Fibroblast of skin of right biceps (primary cell): ENCODE measurements at regions not wholly inside any gene's neighbourhood (a gene's known extent, or its start where the extent isn't known, plus 50 kb on each side); places are given as distances from the start of the nearest gene placed in this dataset.

Source experiments
- DNase-seq: peaks from one replicate; pipeline ENCODE4 v3.0.0-alpha.2; 2013

- no peak for DNase-seq
Measured at GRCh38 chr19:30155381-30156200, 213.6 kb downstream of the URI1 start.

GRCh38 chr19:30156646-30157045, 214.6 kb downstream of the URI1 start:
- DNase-seq: no peak

GRCh38 chr19:30158067-30158892, 213.9 kb upstream of the ZNF536 start:
- no peak for DNase-seq

- DNase-seq: no peak
Measured at GRCh38 chr19:30158893-30159245, 213.3 kb upstream of the ZNF536 start.

GRCh38 chr19:30159636-30160035, 212.5 kb upstream of the ZNF536 start:
- DNase-seq: no peak

GRCh38 chr19:30160426-30160825, 211.8 kb upstream of the ZNF536 start:
- DNase-seq: no peak

- DNase-seq: no peak
Measured at GRCh38 chr19:30161021-30161655, 211.0 kb upstream of the ZNF536 start.

GRCh38 chr19:30161770-30162169, 210.4 kb upstream of the ZNF536 start:
- DNase-seq: no peak

- DNase-seq: no peak
Measured at GRCh38 chr19:30162718-30163117, 209.5 kb upstream of the ZNF536 start.

- no peak for DNase-seq
Measured at GRCh38 chr19:30163663-30164062, 208.5 kb upstream of the ZNF536 start.

- DNase-seq: no peak
Measured at GRCh38 chr19:30165228-30165813, 206.9 kb upstream of the ZNF536 start.

GRCh38 chr19:30167206-30167868, 204.8 kb upstream of the ZNF536 start:
- DNase-seq: no peak

- no peak for DNase-seq
Measured at GRCh38 chr19:30167976-30168635, 204.1 kb upstream of the ZNF536 start.

GRCh38 chr19:30168760-30169159, 203.4 kb upstream of the ZNF536 start:
- no peak for DNase-seq

GRCh38 chr19:30169196-30169900, 202.8 kb upstream of the ZNF536 start:
- DNase-seq: no peak

GRCh38 chr19:30170081-30170480, 202.1 kb upstream of the ZNF536 start:
- DNase-seq: no peak

GRCh38 chr19:30170495-30171137, 201.6 kb upstream of the ZNF536 start:
- DNase-seq: no peak

- no peak for DNase-seq
Measured at GRCh38 chr19:30171138-30171635, 201.0 kb upstream of the ZNF536 start.

- DNase-seq: no peak
Measured at GRCh38 chr19:30171795-30172612, 200.2 kb upstream of the ZNF536 start.
